GM21360 (cell line): ENCODE measurements at regions not wholly inside any gene's neighbourhood (a gene's known extent, or its start where the extent isn't known, plus 50 kb on each side); places are given as distances from the start of the nearest gene placed in this dataset.

Experiments
- ATAC-seq: cut with Tn5 transposase; IDR thresholded peaks from one replicate; pipeline ENCODE4 v1.9.1; 2021; ENCODE audit warnings: mild to moderate bottlenecking, moderate library complexity; ENCODE audit not compliant: unreplicated experiment

GRCh38 chr5:166982226-166982625, 1309.2 kb upstream of the WWC1 start:
- ATAC-seq, result no peak

- no peak for ATAC-seq
Observed at GRCh38 chr5:166991601-166992000, 1299.8 kb upstream of the WWC1 start.

- no peak for ATAC-seq
Observed at GRCh38 chr5:166992108-166992507, 1299.3 kb upstream of the WWC1 start.

- ATAC-seq, result no peak
Observed at GRCh38 chr5:166992874-166993722, 1298.3 kb upstream of the WWC1 start.

- no peak for ATAC-seq
Observed at GRCh38 chr5:166994226-166994625, 1297.2 kb upstream of the WWC1 start.

GRCh38 chr5:167001246-167001645, 1290.2 kb upstream of the WWC1 start:
- ATAC-seq, result no peak

- no peak for ATAC-seq
Observed at GRCh38 chr5:167008705-167009104, 1282.7 kb upstream of the WWC1 start.

GRCh38 chr5:167011196-167011595, 1280.2 kb upstream of the WWC1 start:
- ATAC-seq, result no peak

GRCh38 chr5:167012123-167013034, 1279.1 kb upstream of the WWC1 start:
- ATAC-seq, result no peak

GRCh38 chr5:167014401-167015056, 1276.9 kb upstream of the WWC1 start:
- no peak for ATAC-seq

GRCh38 chr5:167020418-167020817, 1271.0 kb upstream of the WWC1 start:
- ATAC-seq, result no peak

GRCh38 chr5:167029488-167029887, 1262.0 kb upstream of the WWC1 start:
- no peak for ATAC-seq

- no peak for ATAC-seq
Observed at GRCh38 chr5:167030500-167031120, 1260.8 kb upstream of the WWC1 start.

GRCh38 chr5:167036585-167036984, 1254.9 kb upstream of the WWC1 start:
- ATAC-seq, result no peak

GRCh38 chr5:167049043-167049663, 1242.3 kb upstream of the WWC1 start:
- ATAC-seq, result peak; percentile 89

- no peak for ATAC-seq
Observed at GRCh38 chr5:167049771-167050567, 1241.5 kb upstream of the WWC1 start.

GRCh38 chr5:167050568-167051401, 1240.7 kb upstream of the WWC1 start:
- ATAC-seq, result no peak

- no peak for ATAC-seq
Observed at GRCh38 chr5:167051402-167051768, 1240.1 kb upstream of the WWC1 start.

- ATAC-seq, result no peak
Observed at GRCh38 chr5:167052791-167053190, 1238.7 kb upstream of the WWC1 start.
